K562 (cell line): ENCODE measurements at regions not wholly inside any gene's neighbourhood (a gene's known extent, or its start where the extent isn't known, plus 50 kb on each side); places are given as distances from the start of the nearest gene placed in this dataset.

Experiments
- CTCF ChIP-seq, 3 experiments: IDR thresholded peaks in 2 of 3; conservative IDR thresholded peaks in 1 of 3; 2 replicates each; pipeline ENCODE4 v1.5.1; 2011 to 2012; ENCODE audit warnings: low read length in 3 of 3, mild to moderate bottlenecking in 3 of 3, control low read depth in 2 of 3, improper control_type of control experiment in 1 of 3, inconsistent platforms in 1 of 3, low read depth in 1 of 3, mixed read lengths in 1 of 3, moderate library complexity in 1 of 3; ENCODE audit not compliant: insufficient read depth in 2 of 3
- NBN ChIP-seq: fragments of 450-650 bp; IDR thresholded peaks from 2 replicates; pipeline ENCODE4 v1.6.1; 2016; ENCODE audit warnings: low read depth, mild to moderate bottlenecking

- TF ChIP-seq CTCF (IDR thresholded peaks at IDR 0.05 in 2 of 3, conservative IDR thresholded peaks at IDR 0.05 in 1 of 3; ENCODE audit: insufficient read depth in 2 of 3, low read depth in 1 of 3, low read length in 3 of 3) (no peak), NBN (no peak)
Observed at GRCh38 chr19:30883071-30883470, 466.2 kb downstream of the TSHZ3 start.
